ENCODE measurements at regions not wholly inside any gene's neighbourhood (a gene's known extent, or its start where the extent isn't known, plus 50 kb on each side); places are given as distances from the start of the nearest gene placed in this dataset.
"Not testable (repeated sequence)": the region's sequence is repeated elsewhere in the genome, so short reads cannot be mapped to it uniquely, and the experiment has no call there.

DNA sequence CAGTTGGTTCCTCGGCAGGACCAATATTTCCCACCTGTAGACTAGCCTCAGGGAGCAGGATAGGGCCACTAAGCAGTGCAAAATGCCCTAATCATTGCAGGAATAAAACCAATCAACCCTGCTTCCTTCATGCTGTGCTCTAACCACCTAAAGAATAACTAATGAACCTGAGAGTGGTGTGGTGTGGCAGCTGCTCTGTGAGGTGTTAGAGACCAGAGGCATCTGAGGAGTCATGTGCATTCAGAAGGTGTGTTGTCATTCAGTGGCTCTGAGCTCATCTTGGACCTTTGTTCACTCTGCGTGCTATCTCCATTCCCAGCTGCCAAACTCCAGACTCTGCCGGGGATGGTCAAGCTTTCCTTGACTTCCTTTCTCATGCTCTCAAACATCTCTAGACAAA is 136.7 kb upstream of the EGLN3 start:
- FAIRE-seq: no peak
- DNase-seq (ENCODE audit: insufficient read length, low spot score): no peak
- no peak for TF ChIP-seq POLR2A (IDR thresholded peaks at IDR 0.05; ENCODE audit: low read depth, low read length)

DNA sequence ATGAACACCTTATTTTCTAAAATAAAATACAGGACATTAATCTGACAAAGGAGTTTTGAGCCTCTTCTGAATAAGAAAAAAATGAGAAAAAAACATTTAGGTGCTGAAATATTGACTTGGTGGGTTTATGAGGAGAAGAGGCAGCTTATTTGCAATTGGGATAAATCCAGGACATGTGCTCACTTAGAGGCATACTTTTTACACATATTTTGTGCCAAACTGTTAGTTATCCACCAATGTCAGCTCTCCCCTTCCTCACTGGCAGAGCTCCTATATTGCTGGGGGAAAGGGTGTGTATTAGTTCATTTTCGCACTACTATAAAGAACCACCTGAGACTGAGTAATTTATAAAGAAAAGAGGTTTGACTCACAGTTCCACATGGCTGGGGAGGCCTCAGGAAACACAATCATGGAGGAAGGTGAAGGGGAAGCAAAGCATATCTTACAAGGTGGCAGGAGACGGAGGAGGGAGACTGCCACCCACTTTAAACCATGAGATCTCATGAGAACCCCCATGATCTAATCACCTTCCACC is 135.4 kb upstream of the EGLN3 start:
- TF ChIP-seq POLR2A (IDR thresholded peaks at IDR 0.05; ENCODE audit: low read depth, low read length): no peak
- FAIRE-seq (no peak), DNase-seq (ENCODE audit: insufficient read length, low spot score) (no peak)

DNA sequence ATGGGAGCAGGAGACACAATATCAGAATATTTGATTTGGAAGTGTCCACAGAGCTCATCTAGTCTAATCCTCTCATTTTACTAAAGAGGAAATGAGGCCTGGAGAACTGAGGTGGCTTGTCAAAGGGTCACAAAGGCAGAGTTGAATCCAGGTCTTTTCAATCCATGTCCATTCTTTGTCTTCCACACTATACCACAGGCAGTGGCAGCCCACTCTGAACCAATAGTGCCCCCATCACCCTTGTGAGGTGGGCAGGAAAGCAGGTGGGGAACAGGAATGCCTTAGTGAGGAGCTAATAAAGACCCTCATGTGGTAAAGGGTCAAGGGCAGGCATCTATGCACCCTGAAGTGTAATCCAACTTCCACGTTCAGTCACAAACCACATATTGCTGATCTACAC is 134.8 kb upstream of the EGLN3 start:
- no peak for FAIRE-seq
- DNase-seq (ENCODE audit: insufficient read length, low spot score): no peak
- TF ChIP-seq POLR2A (IDR thresholded peaks at IDR 0.05; ENCODE audit: low read depth, low read length): no peak

DNA sequence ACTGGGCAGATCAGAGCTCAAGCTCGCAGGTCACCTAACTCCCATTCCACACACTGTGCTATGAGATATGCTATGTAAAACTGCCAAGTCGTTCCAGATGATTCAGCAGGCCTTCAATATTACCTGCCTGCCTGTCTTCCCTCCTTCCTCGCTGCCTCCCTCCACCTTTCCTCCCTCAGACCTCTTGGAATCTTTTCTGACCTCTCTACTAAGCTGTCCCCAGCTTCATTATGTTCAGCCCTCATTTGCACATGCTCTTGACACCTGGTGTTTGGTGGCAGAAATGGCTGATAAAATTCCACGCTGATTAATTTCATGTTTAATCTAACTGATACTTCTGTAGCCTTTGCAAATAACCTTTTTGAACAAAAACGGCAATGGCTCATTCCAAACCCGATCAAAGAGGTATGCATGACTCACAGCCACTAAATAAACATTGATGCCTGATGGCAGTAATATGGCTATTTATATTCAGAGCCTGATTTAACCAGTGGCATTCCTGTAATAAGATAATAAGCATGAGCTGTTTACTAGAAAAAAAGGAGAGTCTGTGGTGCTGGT is 130.8 kb upstream of the EGLN3 start:
- FAIRE-seq (peak; percentile 95), DNase-seq (ENCODE audit: insufficient read length, low spot score) (no peak)
- no peak for TF ChIP-seq POLR2A (IDR thresholded peaks at IDR 0.05; ENCODE audit: low read depth, low read length)

DNA sequence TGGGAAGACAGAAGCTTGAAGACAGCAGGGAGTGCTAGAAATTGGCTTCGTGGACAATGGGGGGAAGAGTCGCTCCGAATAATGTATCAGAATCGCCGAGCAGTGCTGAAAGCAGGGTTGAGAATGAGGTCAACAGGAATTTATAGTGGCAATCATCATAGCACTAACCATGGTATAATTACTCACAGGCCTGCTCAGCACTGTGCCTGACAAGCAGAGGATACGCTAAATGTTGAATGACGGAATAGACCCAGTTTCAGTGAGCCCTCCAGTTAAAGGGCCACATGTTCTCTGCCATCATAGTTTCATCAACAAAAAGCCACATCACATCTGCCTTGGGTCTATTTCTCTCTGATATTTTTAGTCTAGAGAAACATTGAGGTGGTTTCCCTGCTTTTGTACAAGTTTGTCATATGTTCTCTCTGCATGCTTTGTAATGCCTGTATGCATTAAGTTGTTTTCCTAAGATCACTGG is 130.3 kb upstream of the EGLN3 start:
- DNase-seq (ENCODE audit: insufficient read length, low spot score): no peak

DNA sequence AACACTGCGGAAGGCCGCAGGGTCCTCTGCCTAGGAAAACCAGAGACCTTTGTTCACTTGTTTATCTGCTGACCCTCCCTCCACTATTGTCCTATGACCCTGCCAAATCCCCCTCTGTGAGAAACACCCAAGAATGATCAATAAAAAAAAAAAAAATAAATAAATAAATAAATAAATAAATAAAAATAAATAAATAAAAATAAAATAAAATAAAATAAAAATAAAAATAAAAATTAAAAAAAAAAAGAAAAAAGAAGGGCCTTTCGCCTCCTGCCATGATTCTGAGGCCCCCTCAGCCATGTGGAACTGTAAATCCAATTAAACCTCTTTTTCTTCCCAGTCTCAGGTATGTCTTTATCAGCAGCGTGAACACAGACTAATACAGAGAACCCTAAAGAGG is 128.8 kb upstream of the EGLN3 start:
- FAIRE-seq: not testable (repeated sequence)

More for the DNA sequence above, 130.3 kb upstream of the EGLN3 start:
- FAIRE-seq: no peak
- no peak for TF ChIP-seq POLR2A (IDR thresholded peaks at IDR 0.05; ENCODE audit: low read depth, low read length)

DNA sequence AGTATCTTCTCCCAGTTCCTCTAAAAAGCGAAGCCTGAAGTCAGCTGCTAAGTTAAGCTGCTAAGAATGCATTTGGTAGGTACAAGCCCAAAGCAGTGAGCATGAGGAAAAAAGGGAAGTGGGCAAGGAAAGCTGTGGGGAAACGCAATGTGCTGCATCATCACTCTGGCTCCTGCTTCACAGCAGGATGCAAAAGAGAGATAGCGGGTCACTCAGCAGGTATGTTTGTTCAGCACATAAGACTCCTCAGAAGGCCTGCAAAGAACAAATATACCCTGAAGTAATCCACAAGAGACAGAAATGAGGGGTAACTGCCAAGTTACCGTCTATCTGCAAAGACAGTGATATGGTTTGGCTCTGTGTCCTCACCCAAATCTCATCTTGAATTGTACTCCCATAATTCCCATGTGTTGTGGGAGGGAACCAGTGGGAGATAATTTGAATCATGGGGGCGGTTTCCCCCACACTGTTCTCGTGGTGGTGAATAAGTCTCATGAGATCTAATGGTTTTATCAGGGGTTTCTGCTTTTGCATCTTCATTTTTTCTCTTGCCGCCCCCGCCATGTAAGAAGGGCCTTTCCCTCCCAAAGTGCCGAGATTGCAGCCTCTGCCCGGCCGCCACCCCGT is 127.4 kb upstream of the EGLN3 start:
- FAIRE-seq (peak; percentile 96), DNase-seq (ENCODE audit: insufficient read length, low spot score) (no peak)
- TF ChIP-seq POLR2A (IDR thresholded peaks at IDR 0.05; ENCODE audit: low read depth, low read length): no peak

More for the DNA sequence above, 128.8 kb upstream of the EGLN3 start:
- DNase-seq (ENCODE audit: insufficient read length, low spot score): not testable (repeated sequence)

DNA sequence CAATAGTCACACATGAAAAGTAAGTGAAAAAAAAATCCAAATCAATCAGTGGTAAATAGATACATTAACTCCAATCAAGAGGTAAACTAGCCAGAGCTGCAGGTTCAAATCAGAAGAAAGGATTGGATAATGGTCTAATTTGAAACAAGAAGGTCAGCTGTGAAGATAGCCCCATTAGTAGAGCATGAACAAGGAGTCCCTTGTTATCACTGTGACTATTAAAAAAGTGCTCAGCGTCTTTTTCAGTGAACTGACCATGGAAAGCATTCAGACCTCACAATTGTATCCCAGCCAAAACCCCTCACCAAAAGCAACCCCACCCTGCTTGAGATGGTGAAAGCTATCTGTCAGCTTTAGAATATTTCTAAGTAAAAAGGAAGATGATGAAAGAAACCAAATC is 125.0 kb upstream of the EGLN3 start:
- FAIRE-seq: no peak
- TF ChIP-seq POLR2A (IDR thresholded peaks at IDR 0.05; ENCODE audit: low read depth, low read length): no peak
- no peak for DNase-seq (ENCODE audit: insufficient read length, low spot score)

DNA sequence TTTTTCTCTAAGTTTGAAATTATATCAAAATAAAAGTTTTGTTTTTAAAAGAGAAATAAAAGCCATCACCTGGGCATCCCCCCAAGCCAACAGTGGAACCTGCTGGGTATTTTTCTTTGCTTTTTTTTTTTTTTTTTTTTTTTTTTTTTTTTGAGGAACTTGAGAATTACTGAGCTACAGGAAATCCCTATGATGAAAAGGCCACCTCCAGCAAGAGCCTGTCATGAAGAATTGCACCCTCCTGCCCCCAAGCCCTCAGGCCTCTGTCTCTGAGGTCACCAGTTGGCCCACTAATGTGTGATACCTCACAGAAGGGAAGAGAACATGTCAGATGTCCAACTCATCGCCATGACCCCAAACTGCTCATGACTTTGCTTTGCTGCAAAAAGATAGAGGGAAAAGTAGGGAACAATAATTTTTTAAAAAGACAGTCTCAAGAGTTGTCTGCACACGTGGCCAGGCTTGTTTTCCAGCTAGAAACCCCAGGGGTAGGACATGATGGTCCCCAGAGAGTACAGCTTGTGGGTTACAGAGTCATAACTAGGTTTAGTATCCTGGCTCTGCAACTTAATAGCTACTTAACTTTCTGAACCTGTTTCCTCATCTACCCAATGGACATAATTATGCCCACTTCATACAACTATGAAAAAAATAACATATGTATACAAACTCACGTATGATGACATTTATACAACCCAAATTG is 124.3 kb upstream of the EGLN3 start:
- DNase-seq (ENCODE audit: insufficient read length, low spot score): no peak
- no peak for TF ChIP-seq POLR2A (IDR thresholded peaks at IDR 0.05; ENCODE audit: low read depth, low read length)
- FAIRE-seq: no peak

DNA sequence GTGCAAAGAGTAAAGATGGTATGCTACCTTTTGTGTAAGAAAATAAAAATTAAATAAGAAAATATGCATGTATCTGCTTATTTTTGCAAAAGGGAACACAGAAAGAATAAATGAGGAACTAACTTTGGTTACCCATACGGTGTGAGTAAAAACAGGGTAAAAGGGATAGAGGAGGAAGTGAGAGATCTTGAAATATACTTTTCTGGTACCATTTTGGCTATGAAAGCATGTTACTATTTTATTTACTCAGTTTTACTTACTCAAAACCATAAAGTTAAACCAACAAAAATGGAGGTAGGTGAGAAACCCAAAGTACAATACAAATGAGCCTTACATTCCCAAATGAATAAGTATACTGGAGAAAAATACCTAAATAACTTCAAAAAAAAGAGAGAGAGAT is 122.0 kb upstream of the EGLN3 start:
- no peak for TF ChIP-seq POLR2A (IDR thresholded peaks at IDR 0.05; ENCODE audit: low read depth, low read length)
- FAIRE-seq (no peak), DNase-seq (ENCODE audit: insufficient read length, low spot score) (no peak)

DNA sequence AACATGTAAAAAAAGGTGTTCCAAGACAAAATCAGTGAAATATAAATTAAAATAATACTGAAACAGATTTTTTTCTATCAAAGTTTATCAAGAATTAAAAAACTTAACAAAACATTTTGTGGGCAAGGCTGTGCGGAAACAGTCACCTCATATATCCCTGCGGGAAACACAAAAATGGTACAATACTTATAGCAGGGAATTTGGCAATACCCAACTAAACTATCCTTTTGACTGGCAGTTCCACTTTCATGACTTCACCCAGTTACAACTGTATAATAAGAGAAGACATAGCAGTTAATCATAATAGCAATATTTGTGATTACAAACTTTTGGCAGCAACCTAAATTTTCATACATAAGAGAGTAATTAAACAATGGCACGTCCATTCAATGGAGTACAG is 121.5 kb upstream of the EGLN3 start:
- FAIRE-seq (no peak), DNase-seq (ENCODE audit: insufficient read length, low spot score) (no peak)
- TF ChIP-seq POLR2A (IDR thresholded peaks at IDR 0.05; ENCODE audit: low read depth, low read length): no peak

DNA sequence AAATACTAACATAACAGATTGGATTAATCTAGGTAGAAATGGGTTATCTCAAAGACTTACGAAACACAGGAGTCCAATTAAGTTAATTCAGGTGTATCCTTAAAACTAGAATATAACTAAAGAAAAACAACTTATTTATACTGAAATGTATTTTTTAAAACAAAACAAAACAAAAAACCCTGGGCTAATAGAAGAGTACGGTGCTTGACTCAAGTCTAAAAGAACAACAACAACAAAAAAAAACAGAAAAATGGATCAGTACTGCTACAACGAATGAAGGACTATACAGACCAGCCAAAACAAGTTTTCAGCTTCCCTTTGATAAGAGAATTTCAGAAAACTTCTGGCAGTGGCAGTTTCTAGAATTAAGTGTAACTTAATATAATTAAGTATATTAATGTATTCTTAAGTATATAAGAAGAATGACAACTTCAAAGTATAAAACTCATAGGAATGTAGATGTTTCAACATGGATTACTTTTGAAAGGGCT is 120.1 kb upstream of the EGLN3 start:
- no peak for TF ChIP-seq POLR2A (IDR thresholded peaks at IDR 0.05; ENCODE audit: low read depth, low read length)
- DNase-seq (ENCODE audit: insufficient read length, low spot score): no peak
- FAIRE-seq: no peak

DNA sequence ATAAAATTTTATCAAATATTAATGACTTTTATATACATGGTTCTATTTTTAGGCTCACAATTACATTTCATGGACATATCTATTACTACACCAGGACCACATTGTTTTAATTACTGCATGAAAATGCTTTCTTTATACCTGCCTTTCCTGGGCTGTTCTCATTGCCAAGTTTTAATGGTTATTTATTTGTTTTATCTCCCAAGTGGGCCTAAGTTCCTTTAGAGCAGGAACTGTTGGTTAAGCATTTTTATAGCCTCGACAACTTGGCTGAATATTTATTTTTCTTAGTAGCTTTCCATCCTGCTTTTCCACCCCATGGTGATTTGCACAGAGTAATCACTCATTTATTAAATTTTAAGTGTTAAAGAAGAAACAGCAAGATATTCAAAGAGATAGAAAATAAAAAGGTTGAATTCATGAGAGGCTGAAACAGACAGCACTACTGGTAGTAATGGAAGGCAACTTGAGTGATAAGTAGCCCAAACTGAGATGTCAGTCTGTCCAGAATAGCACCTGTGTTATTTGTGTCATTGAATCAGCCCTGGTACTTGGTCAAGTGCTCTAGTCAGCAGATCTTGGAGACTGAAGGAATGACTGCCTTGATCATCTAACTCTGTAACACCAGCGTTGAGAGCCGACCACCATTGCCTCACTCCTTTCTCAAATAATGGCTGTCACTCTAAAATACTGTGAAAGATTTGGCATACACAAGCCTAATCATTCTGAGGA is 119.1 kb upstream of the EGLN3 start:
- FAIRE-seq (no peak), DNase-seq (ENCODE audit: insufficient read length, low spot score) (no peak)
- no peak for TF ChIP-seq POLR2A (IDR thresholded peaks at IDR 0.05; ENCODE audit: low read depth, low read length)

DNA sequence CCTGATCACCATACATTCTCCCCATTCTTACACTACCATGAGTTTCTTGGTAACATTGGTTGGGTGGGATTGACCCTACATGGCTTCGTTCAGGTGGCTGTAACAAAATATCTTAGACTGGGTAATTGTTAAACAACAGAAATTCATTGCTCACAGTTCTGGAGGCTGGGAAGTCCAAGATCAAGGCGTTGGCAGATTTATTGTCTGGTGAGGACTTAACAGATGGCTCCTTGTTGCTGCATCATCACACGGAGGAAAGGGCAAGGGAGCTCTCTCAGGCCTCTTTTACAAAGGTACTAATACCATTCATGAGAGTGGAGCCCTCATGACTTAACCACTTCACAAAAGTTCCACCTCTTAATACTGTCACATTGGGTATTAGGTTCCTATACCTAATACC is 116.7 kb upstream of the EGLN3 start:
- DNase-seq (ENCODE audit: insufficient read length, low spot score) (no peak), FAIRE-seq (no peak)
- no peak for TF ChIP-seq POLR2A (IDR thresholded peaks at IDR 0.05; ENCODE audit: low read depth, low read length)
